ENCODE measurements at regions not wholly inside any gene's neighbourhood (a gene's known extent, or its start where the extent isn't known, plus 50 kb on each side); places are given as distances from the start of the nearest gene placed in this dataset.

DNA sequence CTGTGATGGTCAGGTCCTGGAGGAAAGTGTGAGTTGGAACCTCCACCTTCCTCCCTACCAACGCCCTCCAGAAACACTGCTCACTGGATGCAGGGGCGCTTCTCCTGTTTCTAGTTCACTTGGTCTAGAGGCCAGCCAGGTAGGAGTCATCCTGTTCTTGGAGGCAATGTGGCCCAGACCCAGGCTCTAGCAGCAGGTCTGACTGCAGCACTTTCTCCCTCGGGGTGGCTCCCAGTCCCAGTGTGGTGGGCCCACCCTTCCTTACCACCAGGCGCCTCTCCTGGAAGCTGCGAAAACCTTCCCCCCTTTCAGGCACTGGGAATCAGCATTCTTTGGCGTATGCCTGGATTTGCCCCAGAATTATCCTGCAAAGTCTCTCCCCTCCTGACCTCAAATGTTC is 292.8 kb downstream of the SOX11 start:
- TF ChIP-seq, protein P1, sequence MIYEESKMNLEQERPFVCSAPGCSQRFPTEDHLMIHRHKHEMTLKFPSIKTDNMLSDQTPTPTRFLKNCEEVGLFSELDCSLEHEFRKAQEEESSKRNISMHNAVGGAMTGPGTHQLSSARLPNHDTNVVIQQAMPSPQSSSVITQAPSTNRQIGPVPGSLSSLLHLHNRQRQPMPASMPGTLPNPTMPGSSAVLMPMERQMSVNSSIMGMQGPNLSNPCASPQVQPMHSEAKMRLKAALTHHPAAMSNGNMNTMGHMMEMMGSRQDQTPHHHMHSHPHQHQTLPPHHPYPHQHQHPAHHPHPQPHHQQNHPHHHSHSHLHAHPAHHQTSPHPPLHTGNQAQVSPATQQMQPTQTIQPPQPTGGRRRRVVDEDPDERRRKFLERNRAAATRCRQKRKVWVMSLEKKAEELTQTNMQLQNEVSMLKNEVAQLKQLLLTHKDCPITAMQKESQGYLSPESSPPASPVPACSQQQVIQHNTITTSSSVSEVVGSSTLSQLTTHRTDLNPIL (CRISPR knock-in tag; IDR thresholded peaks at IDR 0.05; ENCODE audit: low read depth) = no peak
- TF ChIP-seq, protein P2, sequence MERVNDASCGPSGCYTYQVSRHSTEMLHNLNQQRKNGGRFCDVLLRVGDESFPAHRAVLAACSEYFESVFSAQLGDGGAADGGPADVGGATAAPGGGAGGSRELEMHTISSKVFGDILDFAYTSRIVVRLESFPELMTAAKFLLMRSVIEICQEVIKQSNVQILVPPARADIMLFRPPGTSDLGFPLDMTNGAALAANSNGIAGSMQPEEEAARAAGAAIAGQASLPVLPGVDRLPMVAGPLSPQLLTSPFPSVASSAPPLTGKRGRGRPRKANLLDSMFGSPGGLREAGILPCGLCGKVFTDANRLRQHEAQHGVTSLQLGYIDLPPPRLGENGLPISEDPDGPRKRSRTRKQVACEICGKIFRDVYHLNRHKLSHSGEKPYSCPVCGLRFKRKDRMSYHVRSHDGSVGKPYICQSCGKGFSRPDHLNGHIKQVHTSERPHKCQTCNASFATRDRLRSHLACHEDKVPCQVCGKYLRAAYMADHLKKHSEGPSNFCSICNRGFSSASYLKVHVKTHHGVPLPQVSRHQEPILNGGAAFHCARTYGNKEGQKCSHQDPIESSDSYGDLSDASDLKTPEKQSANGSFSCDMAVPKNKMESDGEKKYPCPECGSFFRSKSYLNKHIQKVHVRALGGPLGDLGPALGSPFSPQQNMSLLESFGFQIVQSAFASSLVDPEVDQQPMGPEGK (CRISPR knock-in tag; IDR thresholded peaks at IDR 0.05; ENCODE audit: borderline replicate concordance) = no peak
- TF ChIP-seq ZFP3 (CRISPR knock-in tag; IDR thresholded peaks at IDR 0.05) = no peak
- no peak for TF ChIP-seq TCF4 (CRISPR knock-in tag; IDR thresholded peaks at IDR 0.05; ENCODE audit: borderline replicate concordance)
- no peak for TF ChIP-seq PPARA (CRISPR knock-in tag; IDR thresholded peaks at IDR 0.05; ENCODE audit: borderline replicate concordance)
- no peak for TF ChIP-seq ESRRG (CRISPR knock-in tag; IDR thresholded peaks at IDR 0.05)

All from SK-N-SH treated with all-trans-retinoic acid at 6 μM for 48 hours (cell line).